GM19351 (cell line): ENCODE measurements at regions not wholly inside any gene's neighbourhood (a gene's known extent, or its start where the extent isn't known, plus 50 kb on each side); places are given as distances from the start of the nearest gene placed in this dataset.
"Not testable (repeated sequence)": the region's sequence is repeated elsewhere in the genome, so short reads cannot be mapped to it uniquely, and the experiment has no call there.

Experiments
- ATAC-seq: cut with Tn5 transposase; IDR thresholded peaks from one replicate; pipeline ENCODE4 v1.9.1; 2021; ENCODE audit warnings: mild to moderate bottlenecking, moderate library complexity; ENCODE audit not compliant: unreplicated experiment

- ATAC-seq = no peak
Measured at GRCh38 chr1:213324859-213325258, 273.8 kb downstream of the RPS6KC1 start.

- ATAC-seq = no peak
Measured at GRCh38 chr1:213325482-213325881, 274.4 kb downstream of the RPS6KC1 start.

- ATAC-seq = no peak
Measured at GRCh38 chr1:213326281-213327016, 275.4 kb downstream of the RPS6KC1 start.

- no peak for ATAC-seq
Measured at GRCh38 chr1:213327017-213327667, 276.1 kb downstream of the RPS6KC1 start.

- no peak for ATAC-seq
Measured at GRCh38 chr1:213329406-213330008, 278.5 kb downstream of the RPS6KC1 start.

- ATAC-seq = no peak
Measured at GRCh38 chr1:213330281-213330680, 279.2 kb downstream of the RPS6KC1 start.

- ATAC-seq = no peak
Measured at GRCh38 chr1:213331631-213332175, 280.7 kb downstream of the RPS6KC1 start.

GRCh38 chr1:213332491-213332890 lies 281.4 kb downstream of the RPS6KC1 start:
- no peak for ATAC-seq

GRCh38 chr1:213333121-213333520 lies 282.1 kb downstream of the RPS6KC1 start:
- ATAC-seq = no peak

- ATAC-seq = no peak
Measured at GRCh38 chr1:213335084-213335483, 284.0 kb downstream of the RPS6KC1 start.

- no peak for ATAC-seq
Measured at GRCh38 chr1:213337025-213337678, 286.1 kb downstream of the RPS6KC1 start.

GRCh38 chr1:213340593-213340992 lies 289.6 kb downstream of the RPS6KC1 start:
- no peak for ATAC-seq

- no peak for ATAC-seq
Measured at GRCh38 chr1:213345621-213346020, 294.6 kb downstream of the RPS6KC1 start.

GRCh38 chr1:213357403-213357802 lies 306.4 kb downstream of the RPS6KC1 start:
- no peak for ATAC-seq

- not testable (repeated sequence) for ATAC-seq
Measured at GRCh38 chr1:213358368-213358767, 307.3 kb downstream of the RPS6KC1 start.

GRCh38 chr1:213362598-213362997 lies 311.6 kb downstream of the RPS6KC1 start:
- ATAC-seq = no peak

GRCh38 chr1:213366141-213366831 lies 315.2 kb downstream of the RPS6KC1 start:
- ATAC-seq = no peak

GRCh38 chr1:213369465-213369864 lies 318.4 kb downstream of the RPS6KC1 start:
- ATAC-seq = no peak

- no peak for ATAC-seq
Measured at GRCh38 chr1:213370523-213370922, 319.5 kb downstream of the RPS6KC1 start.

GRCh38 chr1:213371525-213371846 lies 320.4 kb downstream of the RPS6KC1 start:
- no peak for ATAC-seq
